ENCODE measurements at regions not wholly inside any gene's neighbourhood (a gene's known extent, or its start where the extent isn't known, plus 50 kb on each side); places are given as distances from the start of the nearest gene placed in this dataset.

DNA sequence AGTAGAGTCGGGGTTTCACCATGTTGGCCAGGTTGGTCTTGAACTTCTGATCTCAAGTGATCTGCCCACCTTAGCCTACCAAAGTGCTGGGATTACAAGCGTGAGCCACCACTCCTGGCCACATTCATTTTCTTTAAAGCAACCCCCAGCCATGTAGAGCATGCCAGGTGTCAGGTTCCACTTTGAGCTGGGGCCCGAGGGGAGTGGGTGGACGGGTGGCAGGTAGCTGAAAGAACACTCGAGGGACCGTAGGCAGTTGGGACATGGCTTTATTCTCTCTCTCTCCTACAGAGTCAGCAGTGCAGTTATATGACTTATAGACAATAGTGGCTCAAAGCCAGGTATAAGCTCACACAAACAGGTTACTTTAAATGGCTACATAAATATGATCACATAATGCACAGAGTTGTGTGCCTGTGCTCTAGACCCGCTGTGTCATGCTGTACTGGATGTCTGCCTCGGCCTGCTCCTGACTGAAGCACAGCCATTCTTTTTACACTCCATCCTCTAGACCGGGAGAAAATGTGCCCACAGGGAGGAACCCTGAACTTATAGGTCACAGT, 60.5 kb upstream of the FAM120A start:
- no peak for TF ChIP-seq CTCF (conservative IDR thresholded peaks at IDR 0.05; ENCODE audit: low read length)
- TF ChIP-seq EZH2phosphoT487 (IDR thresholded peaks at IDR 0.05; ENCODE audit: borderline replicate concordance, low read depth, low read length): no peak
- ChIA-PET CTCF (ENCODE audit: unreplicated experiment) (no interaction called here), POLR2A (no interaction called here)
- no peaks in the 10 kb centered on the region for H3K4me1 ChIP-seq (ENCODE audit: insufficient read depth, low read length, poor library complexity, severe bottlenecking)
- H3K9me3 ChIP-seq (ENCODE audit: low read length): no peaks in the 10 kb centered on the region
- intact Hi-C loops (cut with micrococcal nuclease; ENCODE audit: unreplicated experiment): no loop called here
- H4K20me1 ChIP-seq (ENCODE audit: insufficient read depth, low read length): no peaks in the 10 kb centered on the region
- BruUV-seq (replicated peaks): no TSS peak
- no peaks in the 10 kb centered on the region for H3K9me2 ChIP-seq (ENCODE audit: insufficient read depth, low read length)
- no peak overlapping the region for H2AFZ ChIP-seq (ENCODE audit: low read length)
- DNase-seq (ENCODE audit: low spot score): no peak
- H3K79me2 ChIP-seq (ENCODE audit: insufficient read depth, low read depth, low read length): no peaks in the 10 kb centered on the region
- no peak overlapping the region for H3K27ac ChIP-seq (ENCODE audit: low read depth, low read length, poor library complexity, severe bottlenecking)
- no peaks in the 10 kb centered on the region for H3K36me3 ChIP-seq (ENCODE audit: insufficient read depth, low read length)
- no peak overlapping the region for H3K4me3 ChIP-seq (ENCODE audit: low read depth, low read length, poor library complexity, severe bottlenecking)
- H3K4me2 ChIP-seq (ENCODE audit: low read length): no peak overlapping the region

- Histone ChIP-seq H3K4me2 (ENCODE audit: low read length) (no peak overlapping the region), H3K4me3 (ENCODE audit: low read depth, low read length, poor library complexity, severe bottlenecking) (no peak overlapping the region), H3K4me1 (ENCODE audit: insufficient read depth, low read length, poor library complexity, severe bottlenecking) (no peaks in the 10 kb centered on the region), H3K9me2 (ENCODE audit: insufficient read depth, low read length) (no peaks in the 10 kb centered on the region), H2AFZ (ENCODE audit: low read length) (no peak overlapping the region), H3K27ac (ENCODE audit: low read depth, low read length, poor library complexity, severe bottlenecking) (no peak overlapping the region), H4K20me1 (ENCODE audit: insufficient read depth, low read length) (no peaks in the 10 kb centered on the region), H3K36me3 (ENCODE audit: insufficient read depth, low read length) (no peaks in the 10 kb centered on the region), H3K9me3 (ENCODE audit: low read length) (no peaks in the 10 kb centered on the region), H3K79me2 (ENCODE audit: insufficient read depth, low read depth, low read length) (no peaks in the 10 kb centered on the region)
- CTCF ChIA-PET (ENCODE audit: unreplicated experiment): no interaction called here
- intact Hi-C loops (cut with micrococcal nuclease; ENCODE audit: unreplicated experiment): no loop called here
- TF ChIP-seq CTCF (conservative IDR thresholded peaks at IDR 0.05; ENCODE audit: low read length) (no peak), EZH2phosphoT487 (IDR thresholded peaks at IDR 0.05; ENCODE audit: borderline replicate concordance, low read depth, low read length) (no peak)
- no TSS peak for BruUV-seq (replicated peaks)
- DNase-seq (ENCODE audit: low spot score): no peak
- POLR2A ChIA-PET: no interaction called here
Measured at GRCh38 chr9:93391898-93392297, 59.6 kb upstream of the FAM120A start.

DNA sequence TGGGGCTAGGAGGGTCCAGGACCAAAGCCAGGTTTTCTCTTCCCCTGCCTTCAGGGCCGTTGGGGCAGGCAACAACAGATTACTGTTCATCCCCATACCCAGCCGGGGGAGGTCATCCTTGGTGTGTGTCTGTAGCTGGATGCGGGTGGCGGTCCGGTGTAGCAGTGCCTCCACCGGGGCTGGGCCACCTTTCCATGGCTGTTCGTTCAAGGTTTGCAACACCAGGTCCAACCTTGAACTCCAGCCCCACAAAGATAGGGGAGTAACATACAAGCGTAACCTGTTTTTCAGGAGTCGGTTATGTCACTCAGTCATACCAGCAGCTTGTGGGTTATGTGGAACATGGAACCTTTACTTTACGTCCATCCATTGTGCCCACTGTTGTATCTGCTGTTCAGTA, 58.5 kb upstream of the FAM120A start:
- TF ChIP-seq EZH2phosphoT487 (IDR thresholded peaks at IDR 0.05; ENCODE audit: borderline replicate concordance, low read depth, low read length): no peak
- no peak for TF ChIP-seq CTCF (conservative IDR thresholded peaks at IDR 0.05; ENCODE audit: low read length)
- no TSS peak for BruUV-seq (replicated peaks)

More for the DNA sequence above, 58.5 kb upstream of the FAM120A start:
- no peak overlapping the region for H3K4me2 ChIP-seq (ENCODE audit: low read length)
- ChIA-PET CTCF (ENCODE audit: unreplicated experiment) (interaction anchor here (0.6 kb wide), 1 partner anchor 436 kb away, joined by 3 read pairs; no protein-coding TSS in a partner anchor), POLR2A (interaction anchor here (0.6 kb wide), 1 partner anchor 12 kb away, joined by 3 read pairs; no protein-coding TSS in a partner anchor)
- H3K9me3 ChIP-seq (ENCODE audit: low read length): no peaks in the 10 kb centered on the region
- no peaks in the 10 kb centered on the region for H3K4me1 ChIP-seq (ENCODE audit: insufficient read depth, low read length, poor library complexity, severe bottlenecking)
- no peaks in the 10 kb centered on the region for H3K79me2 ChIP-seq (ENCODE audit: insufficient read depth, low read depth, low read length)
- H3K27ac ChIP-seq (ENCODE audit: low read depth, low read length, poor library complexity, severe bottlenecking): no peak overlapping the region
- no peak overlapping the region for H3K4me3 ChIP-seq (ENCODE audit: low read depth, low read length, poor library complexity, severe bottlenecking)
- no peaks in the 10 kb centered on the region for H3K9me2 ChIP-seq (ENCODE audit: insufficient read depth, low read length)
- H3K36me3 ChIP-seq (ENCODE audit: insufficient read depth, low read length): no peaks in the 10 kb centered on the region
- no peak for DNase-seq (ENCODE audit: low spot score)
- H2AFZ ChIP-seq (ENCODE audit: low read length): no peak overlapping the region
- H4K20me1 ChIP-seq (ENCODE audit: insufficient read depth, low read length): no peaks in the 10 kb centered on the region
- intact Hi-C loops (cut with micrococcal nuclease; ENCODE audit: unreplicated experiment): no loop called here

Measured in OCI-LY7 (cell line).